B cell (primary cell): ENCODE measurements at regions not wholly inside any gene's neighbourhood (a gene's known extent, or its start where the extent isn't known, plus 50 kb on each side); places are given as distances from the start of the nearest gene placed in this dataset.

Experiments used
- ATAC-seq: fragments of 200-7000 bp; cut with Tn5 transposase; one replicate; pipeline ENCODE4 v1.10.0; 2021; ENCODE audit warnings: low read depth, mild to moderate bottlenecking, moderate number of reproducible peaks, moderate library complexity
- CTCF ChIA-PET: fragments of 350-600 bp; sonication (Branson Sonifier 250); formaldehyde crosslinking; loops from one replicate; lab custom pipeline; 2021; ENCODE audit warnings: antibody characterized with exemption, inconsistent platforms; lab: Charles Lee
- POLR2A ChIA-PET: fragments of 350-600 bp; sonication (Branson Sonifier 250); formaldehyde crosslinking; loops from one replicate; lab custom pipeline; 2021; ENCODE audit warnings: antibody characterized with exemption; lab: Charles Lee
- DNase-seq: peaks from one replicate; pipeline ENCODE4 v3.0.0; 2013
- H2AFZ ChIP-seq: 2 replicates; pipeline ENCODE4 v1.6.1; 2012; ENCODE audit warnings: mild to moderate bottlenecking, low read depth, low read length; ENCODE audit not compliant: insufficient read depth, poor library complexity, severe bottlenecking
- H3K27ac ChIP-seq, 2 donors: 1 replicate in 1 of 2; 2 replicates in 1 of 2; pipeline ENCODE4 v1.5.1; 2012 to 2013; ENCODE audit warnings: low read length in 2 of 2, mild to moderate bottlenecking in 2 of 2, moderate library complexity in 1 of 2
- H3K27me3 ChIP-seq, 4 experiments: fragments of 200-600 bp in 1 of 4; sonication (generic) in 1 of 4; replicated peaks in 1 of 4; 1 replicate in 2 of 4; 2 replicates in 2 of 4; pipeline versions ENCODE4 v1.6.1 to v1.7.0; 2013 to 2016; ENCODE audit warnings: low read length in 3 of 4, mild to moderate bottlenecking in 2 of 4, mixed read lengths in 1 of 4, moderate library complexity in 1 of 4; ENCODE audit not compliant: insufficient read depth in 4 of 4, control insufficient read depth in 3 of 4; ENCODE audit errors: control extremely low read depth in 1 of 4
- H3K36me3 ChIP-seq, 2 experiments: replicated peaks in 1 of 2; 1 replicate in 1 of 2; 2 replicates in 1 of 2; pipeline versions ENCODE4 v1.6.1 to v1.7.1; 2013; ENCODE audit warnings: low read length in 1 of 2; ENCODE audit not compliant: insufficient read depth in 2 of 2, control insufficient read depth in 1 of 2; ENCODE audit errors: control extremely low read depth in 1 of 2, extremely low read depth in 1 of 2
- H3K4me1 ChIP-seq, 2 donors: fragments of 200-600 bp in 1 of 2; sonication (generic) in 1 of 2; 1 replicate in 1 of 2; 2 replicates in 1 of 2; pipeline versions ENCODE4 v1.5.1 to v1.6.1; 2013 to 2017; ENCODE audit warnings: low read length in 2 of 2; ENCODE audit not compliant: control insufficient read depth in 2 of 2, insufficient read depth in 2 of 2
- H3K4me2 ChIP-seq: replicated peaks from 2 replicates; pipeline ENCODE3; 2012; ENCODE audit warnings: mild to moderate bottlenecking, low read depth, low read length; ENCODE audit not compliant: poor library complexity, severe bottlenecking
- H3K4me3 ChIP-seq, 5 experiments: fragments of 200-600 bp in 1 of 5; sonication (generic) in 1 of 5; 1 replicate in 3 of 5; 2 replicates in 2 of 5; pipeline versions ENCODE4 v1.5.1 to v1.7.0; 2011 to 2016; ENCODE audit warnings: low read length in 4 of 5, mild to moderate bottlenecking in 4 of 5, low read depth in 2 of 5, control low read depth in 1 of 5, moderate library complexity in 1 of 5; ENCODE audit not compliant: insufficient read depth in 1 of 5; ENCODE audit errors: control extremely low read depth in 1 of 5, extremely low read depth in 1 of 5
- H3K79me2 ChIP-seq: fragments of 200-600 bp; sonication (generic); one replicate; pipeline ENCODE4 v1.6.0; 2016; ENCODE audit warnings: low read length; ENCODE audit not compliant: control insufficient read depth, insufficient read depth
- H3K9ac ChIP-seq: fragments of 200-600 bp; sonication (generic); 2 replicates; pipeline ENCODE4 v1.6.1; 2017; ENCODE audit warnings: mild to moderate bottlenecking, low read length, moderate library complexity
- H3K9me3 ChIP-seq, 3 donors: one replicate each; pipeline versions ENCODE4 v1.6.1 to v1.7.1; 2013; ENCODE audit warnings: low read length in 2 of 3; ENCODE audit not compliant: control insufficient read depth in 2 of 3, insufficient read depth in 1 of 3; ENCODE audit errors: control extremely low read depth in 1 of 3
- H4K20me1 ChIP-seq: 2 replicates; pipeline ENCODE4 v1.6.0; 2012; ENCODE audit warnings: mild to moderate bottlenecking, low read length; ENCODE audit not compliant: insufficient read depth, control insufficient read depth, poor library complexity, severe bottlenecking
- H3K27ac Mint-ChIP-seq: one replicate; pipeline ENCODE4 v1.8.0; 2021; ENCODE audit warnings: mixed read lengths
- H3K27me3 Mint-ChIP-seq: one replicate; pipeline ENCODE4 v1.8.0; 2021; ENCODE audit warnings: mixed read lengths
- H3K4me1 Mint-ChIP-seq: one replicate; pipeline ENCODE4 v1.8.0; 2021; ENCODE audit warnings: mixed read lengths
- H3K4me3 Mint-ChIP-seq: one replicate; pipeline ENCODE4 v1.8.0; 2021; ENCODE audit warnings: mixed read lengths
- H3K9me3 Mint-ChIP-seq: one replicate; pipeline ENCODE4 v1.8.0; 2022; ENCODE audit warnings: mixed read lengths; ENCODE audit not compliant: insufficient read depth
- EZH2 ChIP-seq: IDR thresholded peaks from 2 replicates; pipeline ENCODE4 v1.6.1; 2012; ENCODE audit warnings: borderline replicate concordance, low read depth, mild to moderate bottlenecking, moderate library complexity, low read length; ENCODE audit not compliant: insufficient read depth, poor library complexity, severe bottlenecking
- WGBS: methylation state at CpG from one replicate; pipeline ENCODE4 v1.1.5; 2013; ENCODE audit warnings: missing lambda C conversion rate; ENCODE audit not compliant: insufficient coverage; 5-methylcytosine and 5-hydroxymethylcytosine counted together
- intact Hi-C: fragments of 100-400 bp; cut with micrococcal nuclease; formaldehyde crosslinking; loops from one replicate; pipeline ENCODE4 v1.10.0; 2022
- TF ChIP-seq, protein P1 (sequence below): fragments of 200-600 bp; IDR thresholded peaks from one replicate; pipeline ENCODE4 v1.8.0; 2022; ENCODE audit warnings: antibody characterized with exemption, mild to moderate bottlenecking

GRCh38 chr18:41170346-41170745 is 784.7 kb upstream of the PIK3C3 start:
- Histone ChIP-seq H3K4me1 (no peaks in the 10 kb centered on the region), H3K27me3 (no peaks in the 10 kb centered on the region), H3K36me3 (no peaks in the 10 kb centered on the region), H4K20me1 (no peaks in the 10 kb centered on the region), H2AFZ (no peak overlapping the region), H3K4me2 (no peak overlapping the region), H3K27ac (no peak overlapping the region), H3K79me2 (no peaks in the 10 kb centered on the region), H3K9ac (no peak overlapping the region), H3K9me3 (no peaks in the 10 kb centered on the region), H3K4me3 (no peak overlapping the region)
- Mint-ChIP-seq H3K9me3 (peaks cover 3% of the 10 kb centered on the region), H3K27ac (no peak overlapping the region), H3K4me3 (no peak overlapping the region), H3K4me1 (no peaks in the 10 kb centered on the region), H3K27me3 (no peaks in the 10 kb centered on the region)
- ATAC-seq (no peak), DNase-seq (no peak)
- no peak for TF ChIP-seq EZH2
- TF ChIP-seq, protein P1, sequence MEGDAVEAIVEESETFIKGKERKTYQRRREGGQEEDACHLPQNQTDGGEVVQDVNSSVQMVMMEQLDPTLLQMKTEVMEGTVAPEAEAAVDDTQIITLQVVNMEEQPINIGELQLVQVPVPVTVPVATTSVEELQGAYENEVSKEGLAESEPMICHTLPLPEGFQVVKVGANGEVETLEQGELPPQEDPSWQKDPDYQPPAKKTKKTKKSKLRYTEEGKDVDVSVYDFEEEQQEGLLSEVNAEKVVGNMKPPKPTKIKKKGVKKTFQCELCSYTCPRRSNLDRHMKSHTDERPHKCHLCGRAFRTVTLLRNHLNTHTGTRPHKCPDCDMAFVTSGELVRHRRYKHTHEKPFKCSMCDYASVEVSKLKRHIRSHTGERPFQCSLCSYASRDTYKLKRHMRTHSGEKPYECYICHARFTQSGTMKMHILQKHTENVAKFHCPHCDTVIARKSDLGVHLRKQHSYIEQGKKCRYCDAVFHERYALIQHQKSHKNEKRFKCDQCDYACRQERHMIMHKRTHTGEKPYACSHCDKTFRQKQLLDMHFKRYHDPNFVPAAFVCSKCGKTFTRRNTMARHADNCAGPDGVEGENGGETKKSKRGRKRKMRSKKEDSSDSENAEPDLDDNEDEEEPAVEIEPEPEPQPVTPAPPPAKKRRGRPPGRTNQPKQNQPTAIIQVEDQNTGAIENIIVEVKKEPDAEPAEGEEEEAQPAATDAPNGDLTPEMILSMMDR: no peak
- intact Hi-C loops: no loop called here
- ChIA-PET CTCF (no interaction called here), POLR2A (no interaction called here)
- no CpG with 5 or more reads among the region's 5 CpGs for WGBS

- H3K4me1 Mint-ChIP-seq: no peaks in the 10 kb centered on the region
- no peak for TF ChIP-seq EZH2
- TF ChIP-seq, protein P1: no peak
- Histone ChIP-seq H3K36me3 (no peaks in the 10 kb centered on the region), H2AFZ (no peak overlapping the region), H3K4me1 (no peaks in the 10 kb centered on the region), H4K20me1 (no peaks in the 10 kb centered on the region), H3K27ac (no peak overlapping the region), H3K4me3 (no peak overlapping the region), H3K9ac (no peak overlapping the region), H3K4me2 (no peak overlapping the region), H3K27me3 (no peaks in the 10 kb centered on the region), H3K9me3 (no peaks in the 10 kb centered on the region), H3K79me2 (no peaks in the 10 kb centered on the region)
- CTCF ChIA-PET: no interaction called here
- no peak for ATAC-seq
- no peak overlapping the region for H3K4me3 Mint-ChIP-seq
- POLR2A ChIA-PET: no interaction called here
- H3K27me3 Mint-ChIP-seq: no peaks in the 10 kb centered on the region
- no CpG with 5 or more reads among the region's 2 CpGs for WGBS
- no peak for DNase-seq
- H3K27ac Mint-ChIP-seq: no peak overlapping the region
- peaks cover 2% of the 10 kb centered on the region for H3K9me3 Mint-ChIP-seq
- intact Hi-C loops: no loop called here
These were observed 789.4 kb upstream of the PIK3C3 start for GRCh38 chr18:41165625-41166024.
